D721Med (cell line): ENCODE measurements at regions not wholly inside any gene's neighbourhood (a gene's known extent, or its start where the extent isn't known, plus 50 kb on each side); places are given as distances from the start of the nearest gene placed in this dataset.

Source experiments
- DNase-seq: peaks from one replicate; pipeline ENCODE4 v3.0.0; 2011; ENCODE audit warnings: low spot score; ENCODE audit not compliant: insufficient read length
- FAIRE-seq: peaks from 2 replicates; lab custom pipeline; 2011; peaks lifted over from hg19 to GRCh38; lab: Jason Lieb, UNC
- TF ChIP-seq, protein P1 (sequence below): IDR thresholded peaks from 2 replicates; pipeline ENCODE4 v1.5.1; 2012; ENCODE audit warnings: mild to moderate bottlenecking, control low read depth; ENCODE audit not compliant: insufficient read depth; ENCODE audit errors: missing control alignments

DNA sequence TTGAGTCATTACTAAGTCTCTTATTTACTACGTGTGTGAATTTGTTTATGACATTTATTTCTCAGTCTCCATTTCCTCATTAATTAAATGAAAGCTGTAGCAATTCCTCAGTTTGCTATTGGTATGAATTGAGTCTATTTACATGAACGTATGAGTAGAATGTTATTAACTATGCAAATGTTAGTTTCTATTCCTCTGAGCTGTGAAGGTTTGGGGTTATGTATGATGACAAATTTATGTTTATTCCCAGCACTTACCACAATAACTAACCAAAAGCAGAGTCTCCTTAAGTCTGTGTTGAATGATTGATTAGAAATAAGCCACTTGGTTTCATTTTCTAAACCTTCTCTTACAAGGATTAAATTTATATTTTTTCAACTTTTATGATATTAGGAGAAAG lies 1340.9 kb downstream of the FSCB start:
- TF ChIP-seq, protein P1, sequence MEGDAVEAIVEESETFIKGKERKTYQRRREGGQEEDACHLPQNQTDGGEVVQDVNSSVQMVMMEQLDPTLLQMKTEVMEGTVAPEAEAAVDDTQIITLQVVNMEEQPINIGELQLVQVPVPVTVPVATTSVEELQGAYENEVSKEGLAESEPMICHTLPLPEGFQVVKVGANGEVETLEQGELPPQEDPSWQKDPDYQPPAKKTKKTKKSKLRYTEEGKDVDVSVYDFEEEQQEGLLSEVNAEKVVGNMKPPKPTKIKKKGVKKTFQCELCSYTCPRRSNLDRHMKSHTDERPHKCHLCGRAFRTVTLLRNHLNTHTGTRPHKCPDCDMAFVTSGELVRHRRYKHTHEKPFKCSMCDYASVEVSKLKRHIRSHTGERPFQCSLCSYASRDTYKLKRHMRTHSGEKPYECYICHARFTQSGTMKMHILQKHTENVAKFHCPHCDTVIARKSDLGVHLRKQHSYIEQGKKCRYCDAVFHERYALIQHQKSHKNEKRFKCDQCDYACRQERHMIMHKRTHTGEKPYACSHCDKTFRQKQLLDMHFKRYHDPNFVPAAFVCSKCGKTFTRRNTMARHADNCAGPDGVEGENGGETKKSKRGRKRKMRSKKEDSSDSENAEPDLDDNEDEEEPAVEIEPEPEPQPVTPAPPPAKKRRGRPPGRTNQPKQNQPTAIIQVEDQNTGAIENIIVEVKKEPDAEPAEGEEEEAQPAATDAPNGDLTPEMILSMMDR = no peak
- FAIRE-seq (no peak), DNase-seq (no peak)

DNA sequence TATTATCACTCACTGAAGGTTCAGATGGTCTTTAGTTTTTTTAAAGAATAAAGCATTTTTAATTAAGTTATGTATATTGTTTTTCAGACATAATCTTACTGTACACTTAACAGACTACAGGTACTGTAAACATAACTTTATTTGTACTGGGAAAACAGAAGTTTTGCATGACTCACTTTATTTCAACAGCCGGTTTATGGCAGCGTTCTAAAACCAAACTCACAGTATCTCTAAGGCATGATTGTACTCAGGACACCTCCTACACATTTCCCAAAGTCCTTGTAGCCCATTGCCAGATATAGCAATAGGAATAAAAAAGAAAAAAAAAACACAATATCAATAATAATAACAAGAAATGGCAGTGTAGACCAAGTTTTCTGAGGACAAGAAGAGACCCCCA lies 1341.4 kb downstream of the FSCB start:
- DNase-seq = no peak
- FAIRE-seq = no peak
- TF ChIP-seq, protein P1 = no peak

DNA sequence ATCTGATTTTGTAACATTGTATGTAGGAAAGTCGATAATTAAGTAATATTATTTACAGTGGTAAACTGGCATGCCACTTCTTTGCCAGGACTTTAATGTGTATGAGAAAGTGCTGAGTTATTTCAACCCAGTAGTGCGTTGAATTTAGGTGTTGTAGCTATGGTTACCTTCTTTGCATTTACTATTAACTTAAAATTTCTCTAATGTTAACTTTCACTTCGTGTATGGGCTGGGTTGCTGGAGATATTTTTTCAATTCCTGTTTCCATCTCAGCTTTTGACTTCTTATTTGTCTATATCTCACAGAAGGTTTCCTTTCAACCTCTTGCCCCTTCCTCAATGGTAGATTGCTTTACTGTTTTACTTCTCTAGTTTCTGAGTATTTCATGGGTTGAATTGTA lies 1345.6 kb downstream of the FSCB start:
- DNase-seq = no peak
- TF ChIP-seq, protein P1 = no peak

DNA sequence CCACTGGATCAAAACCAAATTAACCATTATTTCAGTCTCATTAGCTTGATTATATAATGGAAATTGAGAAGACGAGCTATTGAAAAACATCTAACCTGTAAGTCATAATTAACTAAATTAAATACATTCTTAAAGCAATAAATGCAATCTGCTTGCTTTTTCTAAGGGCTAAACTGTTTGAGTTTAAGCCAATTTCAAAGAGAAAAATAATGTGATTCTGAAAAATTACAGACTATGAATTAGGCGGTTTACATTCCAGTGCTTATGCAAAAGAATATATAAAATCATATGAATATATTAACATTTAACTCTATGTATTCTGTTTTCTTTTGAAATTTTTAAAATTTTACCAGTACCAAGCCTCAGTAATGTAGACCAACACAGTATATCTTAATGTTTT lies 1349.4 kb downstream of the FSCB start:
- FAIRE-seq = no peak
- no peak for DNase-seq
- TF ChIP-seq, protein P1 = no peak

More for the DNA sequence above, 1345.6 kb downstream of the FSCB start:
- no peak for FAIRE-seq

DNA sequence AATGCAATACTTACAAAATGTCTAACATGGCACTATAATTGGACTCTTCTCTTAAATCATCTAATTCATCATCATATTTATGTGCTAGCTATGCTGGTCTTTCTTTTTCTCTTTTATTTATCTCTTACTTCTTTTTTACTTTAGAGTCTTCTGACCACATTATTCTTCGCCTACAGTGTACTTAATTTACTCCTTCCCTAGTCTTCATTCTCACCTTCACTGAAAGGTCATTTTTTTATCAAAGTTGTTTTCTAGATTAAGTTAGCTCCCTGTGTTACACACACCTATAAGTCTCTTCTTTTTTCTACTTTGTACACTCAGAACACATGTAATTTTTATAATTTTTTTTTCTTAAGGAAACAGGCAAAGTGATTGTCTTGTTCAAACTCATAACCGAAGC lies 1351.2 kb downstream of the FSCB start:
- TF ChIP-seq, protein P1 = no peak
- FAIRE-seq (no peak), DNase-seq (no peak)

DNA sequence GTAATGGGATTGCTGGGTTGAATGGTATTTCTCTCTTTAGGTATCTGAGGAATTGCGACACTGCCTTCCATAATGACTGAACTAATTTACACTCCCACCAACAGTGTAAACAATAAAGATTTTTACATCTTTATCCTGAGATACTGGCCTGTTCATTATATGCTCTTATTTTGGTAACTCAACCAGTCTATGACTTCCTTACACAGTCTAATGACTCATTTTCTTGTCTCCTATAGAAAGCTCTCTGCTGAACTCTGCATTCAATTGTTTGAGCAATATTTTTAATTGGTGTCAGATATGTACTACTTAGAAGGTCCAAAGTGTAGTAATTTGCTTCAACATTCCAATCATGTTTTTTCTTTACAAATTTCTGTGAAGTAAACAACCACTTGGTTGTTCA lies 1351.8 kb downstream of the FSCB start:
- TF ChIP-seq, protein P1 = no peak
- no peak for FAIRE-seq
- no peak for DNase-seq

DNA sequence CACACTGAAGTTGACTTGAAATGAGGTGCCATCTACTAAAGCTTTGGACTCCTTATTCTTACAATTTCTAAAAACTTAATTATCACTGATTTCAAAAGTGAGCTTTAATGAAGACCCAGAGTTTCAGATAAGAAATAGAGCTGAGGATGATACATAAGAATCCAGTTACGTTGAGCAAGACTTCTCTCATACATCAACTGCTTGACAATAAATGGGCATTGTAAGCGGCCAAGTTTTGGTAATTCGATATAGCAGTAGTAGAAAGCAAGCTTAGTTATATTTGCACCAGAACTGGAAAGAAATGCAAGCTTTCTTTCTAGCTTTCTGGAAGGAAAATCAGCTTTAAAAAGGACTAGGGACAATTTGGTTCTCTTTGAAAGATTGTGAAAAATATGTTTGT lies 1359.6 kb downstream of the FSCB start:
- DNase-seq (no peak), FAIRE-seq (no peak)
- TF ChIP-seq, protein P1 = no peak
